Retinal pigment epithelial cell (primary cell): ENCODE measurements at regions not wholly inside any gene's neighbourhood (a gene's known extent, or its start where the extent isn't known, plus 50 kb on each side); places are given as distances from the start of the nearest gene placed in this dataset.

Experiments
- DNase-seq: peaks from one replicate; pipeline ENCODE4 v3.0.0-alpha.2; 2010; ENCODE audit warnings: low read depth
- H3K4me3 ChIP-seq: 2 replicates; pipeline ENCODE4 v1.5.1; 2011; ENCODE audit warnings: mild to moderate bottlenecking, low read length, control low read depth, moderate library complexity
- TF ChIP-seq, protein P1 (sequence below): conservative IDR thresholded peaks from 2 replicates; pipeline ENCODE4 v1.5.1; 2011; ENCODE audit warnings: low read depth, low read length, control low read depth, inconsistent platforms

DNA sequence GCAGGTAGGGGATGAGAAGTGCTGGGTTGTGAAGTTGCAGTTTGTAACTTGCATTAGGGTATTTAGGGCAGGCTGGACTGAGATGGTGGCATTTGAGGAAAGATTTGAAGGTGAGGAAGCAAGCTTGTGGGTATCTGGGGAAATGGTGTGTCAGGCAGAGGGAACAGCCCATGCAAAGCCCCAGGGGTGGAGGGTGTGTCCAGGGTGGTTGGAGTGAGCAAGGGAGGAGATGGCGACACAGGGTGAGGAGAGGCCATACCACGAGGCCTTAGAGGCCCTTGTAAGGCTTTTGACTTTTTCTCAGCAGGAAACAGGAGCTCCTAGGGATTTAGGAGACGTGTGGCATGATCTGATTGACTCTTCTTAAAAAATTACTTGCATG lies 136.9 kb downstream of the NUAK1 start:
- no peak for DNase-seq
- H3K4me3 ChIP-seq, result no peak overlapping the region
- TF ChIP-seq, protein P1, sequence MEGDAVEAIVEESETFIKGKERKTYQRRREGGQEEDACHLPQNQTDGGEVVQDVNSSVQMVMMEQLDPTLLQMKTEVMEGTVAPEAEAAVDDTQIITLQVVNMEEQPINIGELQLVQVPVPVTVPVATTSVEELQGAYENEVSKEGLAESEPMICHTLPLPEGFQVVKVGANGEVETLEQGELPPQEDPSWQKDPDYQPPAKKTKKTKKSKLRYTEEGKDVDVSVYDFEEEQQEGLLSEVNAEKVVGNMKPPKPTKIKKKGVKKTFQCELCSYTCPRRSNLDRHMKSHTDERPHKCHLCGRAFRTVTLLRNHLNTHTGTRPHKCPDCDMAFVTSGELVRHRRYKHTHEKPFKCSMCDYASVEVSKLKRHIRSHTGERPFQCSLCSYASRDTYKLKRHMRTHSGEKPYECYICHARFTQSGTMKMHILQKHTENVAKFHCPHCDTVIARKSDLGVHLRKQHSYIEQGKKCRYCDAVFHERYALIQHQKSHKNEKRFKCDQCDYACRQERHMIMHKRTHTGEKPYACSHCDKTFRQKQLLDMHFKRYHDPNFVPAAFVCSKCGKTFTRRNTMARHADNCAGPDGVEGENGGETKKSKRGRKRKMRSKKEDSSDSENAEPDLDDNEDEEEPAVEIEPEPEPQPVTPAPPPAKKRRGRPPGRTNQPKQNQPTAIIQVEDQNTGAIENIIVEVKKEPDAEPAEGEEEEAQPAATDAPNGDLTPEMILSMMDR, result no peak

DNA sequence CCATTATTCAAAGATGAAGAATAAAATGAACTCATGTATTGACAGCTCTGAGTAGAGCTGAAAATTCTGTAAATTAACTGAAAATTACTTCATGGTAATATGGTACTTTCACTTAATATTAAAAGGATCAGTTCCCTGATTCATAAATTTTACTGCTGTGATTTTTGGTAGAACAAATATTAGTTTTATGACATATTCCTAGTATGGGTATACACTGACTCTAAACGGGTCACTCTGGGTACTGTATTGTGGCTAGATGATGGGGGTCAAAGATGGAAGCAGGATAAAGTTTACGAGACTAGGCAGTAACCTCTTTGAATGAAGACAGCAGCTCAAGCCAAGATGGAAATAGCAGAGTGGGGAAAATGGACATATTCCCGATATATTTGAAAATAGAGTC lies 135.5 kb downstream of the NUAK1 start:
- TF ChIP-seq, protein P1, result no peak
- no peak for DNase-seq
- no peak overlapping the region for H3K4me3 ChIP-seq

DNA sequence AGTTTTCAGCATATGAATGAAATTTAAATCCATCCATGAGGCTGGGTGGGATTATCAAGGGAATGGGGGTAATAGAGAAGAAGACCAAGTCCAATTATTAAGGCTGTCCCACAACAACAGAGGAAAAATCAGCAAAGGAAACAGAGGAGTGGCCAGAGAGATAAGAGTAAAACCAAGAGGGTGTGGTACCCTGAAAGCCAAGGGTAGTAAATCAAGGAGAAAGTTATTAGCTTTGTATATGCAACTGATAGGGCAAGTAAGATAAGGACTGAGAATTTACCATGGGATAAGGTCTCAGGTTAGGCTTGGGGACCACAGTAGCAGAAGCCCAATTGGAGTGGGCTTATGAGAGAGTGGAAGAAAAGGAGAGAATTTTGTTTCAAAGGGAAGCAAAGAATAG lies 134.5 kb downstream of the NUAK1 start:
- TF ChIP-seq, protein P1, result no peak

DNA sequence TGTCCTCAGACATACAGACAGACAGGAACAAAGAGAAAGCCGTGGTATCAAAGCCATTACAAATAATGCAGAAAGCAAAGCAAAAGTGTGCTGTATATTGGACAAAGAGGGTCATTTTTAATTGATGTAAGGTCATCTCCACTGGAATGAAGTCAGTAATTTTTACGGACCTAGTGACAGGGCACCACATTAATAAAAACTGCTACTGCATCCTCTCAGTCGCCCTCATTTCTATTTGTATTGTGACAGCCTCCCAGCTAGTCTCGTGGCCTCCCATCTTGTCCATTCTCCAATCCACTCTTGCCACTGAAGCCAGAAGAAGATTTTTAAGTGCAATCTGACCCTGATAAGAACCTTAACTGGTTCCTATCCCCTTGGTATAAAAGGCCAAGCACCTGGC lies 132.4 kb downstream of the NUAK1 start:
- H3K4me3 ChIP-seq, result no peak overlapping the region
- no peak for DNase-seq
- TF ChIP-seq, protein P1, result no peak

More for the DNA sequence above, 134.5 kb downstream of the NUAK1 start:
- DNase-seq, result no peak
- no peak overlapping the region for H3K4me3 ChIP-seq

DNA sequence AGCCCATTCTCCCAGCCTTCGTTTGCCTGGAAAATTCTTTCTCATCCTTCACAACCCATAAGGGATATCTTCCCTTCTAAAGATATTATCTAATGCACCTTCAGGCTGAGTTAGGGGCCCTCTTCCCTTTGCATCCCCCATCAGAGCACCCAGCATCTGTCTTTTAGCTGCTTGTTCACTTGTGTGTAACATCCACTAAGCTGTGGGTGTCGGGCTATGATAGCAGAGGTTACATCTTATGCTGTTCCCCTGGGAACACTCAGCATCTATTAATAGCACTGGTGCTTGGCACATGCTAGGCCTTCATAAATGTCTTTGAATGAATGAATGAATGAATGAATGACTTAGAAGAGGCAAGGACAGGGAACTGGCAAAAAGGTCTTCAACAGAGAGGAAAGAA lies 131.8 kb downstream of the NUAK1 start:
- DNase-seq, result no peak

DNA sequence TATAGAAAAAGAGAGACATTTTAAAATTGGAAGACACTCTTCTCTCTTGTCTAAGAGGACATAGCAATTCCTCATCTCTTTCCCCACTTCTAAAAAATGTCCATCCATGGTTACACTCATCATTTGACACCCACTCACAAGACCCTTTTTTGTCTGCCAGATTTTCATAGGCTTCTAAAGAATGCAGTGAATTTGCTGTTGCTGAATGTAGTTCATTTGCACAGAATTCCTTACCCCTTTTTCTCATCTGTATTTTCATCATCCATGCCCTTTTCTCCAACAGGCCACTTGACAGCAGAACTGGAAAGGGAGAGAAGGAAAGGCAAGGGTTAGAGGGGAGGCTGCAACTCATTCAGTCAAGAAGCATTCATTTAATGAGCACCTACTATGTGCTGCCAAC lies 128.0 kb downstream of the NUAK1 start:
- H3K4me3 ChIP-seq, result no peak overlapping the region
- no peak for DNase-seq
- TF ChIP-seq, protein P1, result no peak

More for the DNA sequence above, 131.8 kb downstream of the NUAK1 start:
- no peak overlapping the region for H3K4me3 ChIP-seq
- TF ChIP-seq, protein P1, result no peak
